GM23338 (cell line): ENCODE measurements at regions not wholly inside any gene's neighbourhood (a gene's known extent, or its start where the extent isn't known, plus 50 kb on each side); places are given as distances from the start of the nearest gene placed in this dataset.

Source experiments
- ATAC-seq: fragments of 200-7000 bp; cut with Tn5 transposase; 3 replicates; pipeline ENCODE4 v1.9.1; 2020
- DNase-seq: peaks from one replicate; pipeline ENCODE4 v3.0.0-alpha.2; 2015; ENCODE audit warnings: low spot score
- H2AFZ ChIP-seq: fragments of 200-600 bp; sonication (generic); 2 replicates; pipeline ENCODE4 v1.8.0; 2016; ENCODE audit warnings: antibody characterized with exemption, mild to moderate bottlenecking, moderate library complexity
- H3F3A ChIP-seq: fragments of 200-600 bp; sonication (generic); replicated peaks from 2 replicates; pipeline ENCODE4 v1.8.0; 2017; ENCODE audit warnings: antibody characterized with exemption, mixed run types, low read depth
- H3K27ac ChIP-seq: fragments of 200-600 bp; sonication (generic); 2 replicates; pipeline ENCODE4 v1.6.1; 2016; ENCODE audit warnings: low read depth
- H3K27me3 ChIP-seq: fragments of 200-600 bp; sonication (generic); 2 replicates; pipeline ENCODE4 v1.8.0; 2016; ENCODE audit warnings: mild to moderate bottlenecking, mixed run types, moderate library complexity; ENCODE audit not compliant: insufficient read depth
- H3K36me3 ChIP-seq: fragments of 200-600 bp; sonication (generic); 2 replicates; pipeline ENCODE4 v1.8.0; 2016; ENCODE audit warnings: mild to moderate bottlenecking; ENCODE audit not compliant: insufficient read depth
- H3K4me1 ChIP-seq: fragments of 200-600 bp; sonication (generic); 2 replicates; pipeline ENCODE4 v1.8.0; 2016; ENCODE audit warnings: mild to moderate bottlenecking, moderate library complexity; ENCODE audit not compliant: insufficient read depth
- H3K4me2 ChIP-seq: fragments of 200-600 bp; sonication (generic); 2 replicates; pipeline ENCODE4 v1.7.1; 2017; ENCODE audit warnings: mixed run types
- H3K4me3 ChIP-seq: fragments of 200-600 bp; sonication (generic); 2 replicates; pipeline ENCODE4 v1.6.1; 2016; ENCODE audit warnings: mixed run types
- H3K79me2 ChIP-seq: fragments of 200-600 bp; sonication (generic); replicated peaks from 2 replicates; pipeline ENCODE4 v1.8.0; 2017; ENCODE audit warnings: mild to moderate bottlenecking; ENCODE audit not compliant: insufficient read depth
- H3K9me2 ChIP-seq: fragments of 200-600 bp; sonication (generic); 2 replicates; pipeline ENCODE4 v1.8.0; 2017; ENCODE audit not compliant: insufficient read depth
- H4K20me1 ChIP-seq: fragments of 200-600 bp; sonication (generic); replicated peaks from 2 replicates; pipeline ENCODE4 v1.8.0; 2017; ENCODE audit warnings: mild to moderate bottlenecking; ENCODE audit not compliant: insufficient read depth
- H3K27ac Mint-ChIP-seq: 2 replicates; pipeline ENCODE4 v1.8.0; 2020; ENCODE audit warnings: inconsistent platforms, mild to moderate bottlenecking, moderate library complexity, mixed read lengths
- H3K27me3 Mint-ChIP-seq: 3 replicates; pipeline ENCODE4 v1.8.0; 2022; ENCODE audit warnings: low read depth, mild to moderate bottlenecking, moderate library complexity, mixed read lengths, inconsistent platforms; ENCODE audit not compliant: insufficient read depth, poor library complexity
- H3K36me3 Mint-ChIP-seq: 3 replicates; pipeline ENCODE4 v1.8.0; 2021; ENCODE audit warnings: low read depth, mild to moderate bottlenecking, inconsistent platforms, moderate library complexity, mixed read lengths
- H3K4me1 Mint-ChIP-seq: 3 replicates; pipeline ENCODE4 v1.8.0; 2020; ENCODE audit warnings: mild to moderate bottlenecking, inconsistent platforms, mixed read lengths
- H3K4me3 Mint-ChIP-seq: 3 replicates; pipeline ENCODE4 v1.8.0; 2021; ENCODE audit warnings: moderate library complexity, mild to moderate bottlenecking, inconsistent platforms, mixed read lengths
- H3K9me3 Mint-ChIP-seq: 3 replicates; pipeline ENCODE4 v1.8.0; 2020; ENCODE audit warnings: moderate library complexity, mild to moderate bottlenecking, inconsistent platforms, mixed read lengths
- CREB1 ChIP-seq: fragments of 250-450 bp; sonication (Bioruptor Pico); IDR thresholded peaks from 2 replicates; pipeline ENCODE4 v1.5.0; 2020; ENCODE audit warnings: low read depth, mild to moderate bottlenecking, moderate library complexity
- CTCF ChIP-seq, 2 experiments: fragments of 200-600 bp in 1 of 2; sonication (generic) in 1 of 2; conservative IDR thresholded peaks; 2 replicates each; pipeline versions ENCODE4 v1.5.1 to v1.6.1; 2016 to 2017; ENCODE audit warnings: antibody characterized with exemption in 2 of 2, low read depth in 2 of 2, mild to moderate bottlenecking in 2 of 2, moderate library complexity in 1 of 2
- ETS1 ChIP-seq: IDR thresholded peaks from 2 replicates; pipeline ENCODE4 v1.6.1; 2016; ENCODE audit warnings: antibody characterized with exemption
- EZH2 ChIP-seq: fragments of 200-600 bp; sonication (generic); IDR thresholded peaks from one replicate; pipeline ENCODE4 v1.8.0; 2017; ENCODE audit warnings: antibody characterized with exemption, mild to moderate bottlenecking, low read depth; ENCODE audit not compliant: unreplicated experiment
- EZH2phosphoT487 ChIP-seq: fragments of 200-600 bp; sonication (generic); IDR thresholded peaks from one replicate; pipeline ENCODE4 v1.8.1; 2018; ENCODE audit warnings: antibody characterized with exemption; ENCODE audit not compliant: unreplicated experiment
- JUNB ChIP-seq: IDR thresholded peaks from one replicate; pipeline ENCODE4 v1.6.1; 2016; ENCODE audit warnings: antibody characterized with exemption; ENCODE audit not compliant: unreplicated experiment
- NANOG ChIP-seq: IDR thresholded peaks from 2 replicates; pipeline ENCODE4 v1.6.1; 2016; ENCODE audit warnings: antibody characterized with exemption, borderline replicate concordance
- POLR2AphosphoS5 ChIP-seq: IDR thresholded peaks from 2 replicates; pipeline ENCODE4 v1.6.1; 2016; ENCODE audit warnings: antibody characterized with exemption, low read depth
- REST ChIP-seq: IDR thresholded peaks from one replicate; pipeline ENCODE4 v1.6.1; 2018; ENCODE audit warnings: antibody characterized with exemption; ENCODE audit not compliant: unreplicated experiment
- STAT1 ChIP-seq: IDR thresholded peaks from one replicate; pipeline ENCODE4 v1.6.1; 2016; ENCODE audit warnings: antibody characterized with exemption; ENCODE audit not compliant: unreplicated experiment
- ZNF114 ChIP-seq: fragments of 250-450 bp; sonication (Bioruptor Pico); IDR thresholded peaks from 2 replicates; pipeline ENCODE4 v1.5.0; 2020; ENCODE audit warnings: mild to moderate bottlenecking, moderate library complexity
- ZNF331 ChIP-seq: fragments of 250-450 bp; sonication (Bioruptor Pico); IDR thresholded peaks from 2 replicates; pipeline ENCODE4 v1.5.0; 2020; ENCODE audit warnings: low read depth, mild to moderate bottlenecking, moderate library complexity
- ZNF462 ChIP-seq: fragments of 250-450 bp; sonication (Bioruptor Pico); IDR thresholded peaks from 2 replicates; pipeline ENCODE4 v1.5.0; 2020; ENCODE audit warnings: mild to moderate bottlenecking, moderate library complexity

- no peak overlapping the region for H3K27ac ChIP-seq
- peaks cover 18% of the 10 kb centered on the region for H3K36me3 Mint-ChIP-seq
- H4K20me1 ChIP-seq = no peaks in the 10 kb centered on the region
- H3F3A ChIP-seq = no peaks in the 10 kb centered on the region
- no peak overlapping the region for H2AFZ ChIP-seq
- 0 out of 2 replicates have a peak, but pooled peaks cover 4% of the 10 kb centered on the region for H3K9me2 ChIP-seq
- H3K4me1 Mint-ChIP-seq = peaks cover 18% of the 10 kb centered on the region; the same call in 2 of the 3 replicates
- no peaks in the 10 kb centered on the region for H3K79me2 ChIP-seq
- no peak for ATAC-seq
- peaks cover 21% of the 10 kb centered on the region for H3K9me3 Mint-ChIP-seq
- no peak overlapping the region for H3K27ac Mint-ChIP-seq
- TF ChIP-seq ZNF114 (CRISPR knock-in tag) = no peak
- TF ChIP-seq POLR2AphosphoS5 = no peak
- TF ChIP-seq CTCF (conservative IDR thresholded peaks at IDR 0.05; ENCODE audit: low read depth in 2 of 2) = no peak
- TF ChIP-seq JUNB = no peak
- no peak for TF ChIP-seq ZNF331 (CRISPR knock-in tag)
- no peak for TF ChIP-seq EZH2
- no peak for TF ChIP-seq REST
- no peak for TF ChIP-seq ZNF462 (CRISPR knock-in tag)
- no peak for TF ChIP-seq EZH2phosphoT487
- no peak for TF ChIP-seq CREB1
- no peak for TF ChIP-seq STAT1
- TF ChIP-seq NANOG = no peak
- no peak for TF ChIP-seq ETS1
- no peaks in the 10 kb centered on the region for H3K27me3 ChIP-seq
- no peak for DNase-seq
- H3K27me3 Mint-ChIP-seq = peaks cover 2% of the 10 kb centered on the region
- H3K4me1 ChIP-seq = peaks cover 8% of the 10 kb centered on the region
- no peak overlapping the region for H3K4me2 ChIP-seq
- H3K4me3 Mint-ChIP-seq = no peak overlapping the region
- no peaks in the 10 kb centered on the region; the same call in 1 of the 2 replicates for H3K36me3 ChIP-seq
- H3K4me3 ChIP-seq = no peak overlapping the region
These were observed 635.0 kb downstream of the TBL1XR1 start for GRCh38 chr3:176562331-176562730.
